NT2/D1 (cell line): ENCODE measurements at regions not wholly inside any gene's neighbourhood (a gene's known extent, or its start where the extent isn't known, plus 50 kb on each side); places are given as distances from the start of the nearest gene placed in this dataset.

ENCODE experiments used
- YY1 ChIP-seq: IDR thresholded peaks from 2 replicates; pipeline ENCODE4 v1.6.1; 2011; ENCODE audit not compliant: insufficient read length, insufficient read depth
- ZNF274 ChIP-seq: IDR thresholded peaks from 2 replicates; pipeline ENCODE4 v1.6.1; 2011; ENCODE audit warnings: mild to moderate bottlenecking, low read depth, low read length

GRCh38 chr12:43120150-43120549 is 431.9 kb downstream of the ADAMTS20 start:
- TF ChIP-seq YY1 (no peak), ZNF274 (no peak)
